Upper lobe of left lung (tissue), 6 donors: ENCODE measurements at regions not wholly inside any gene's neighbourhood (a gene's known extent, or its start where the extent isn't known, plus 50 kb on each side); places are given as distances from the start of the nearest gene placed in this dataset.

Source experiments
- ATAC-seq, 2 donors: fragments of 200-7000 bp; cut with Tn5 transposase; one replicate each; pipeline ENCODE4 v1.9.1; 2022; ENCODE audit warnings: mild to moderate bottlenecking in 2 of 2, moderate library complexity in 2 of 2; ENCODE audit not compliant: low FRiP score in 2 of 2
- DNase-seq, 2 donors: peaks; one replicate each; pipeline ENCODE4 v3.0.0-alpha.2; 2019 to 2020
- H3K27ac ChIP-seq, 4 donors: fragments of 200-600 bp; sonication (generic); one replicate each; pipeline ENCODE4 v1.5.1; 2016 to 2019
- H3K27me3 ChIP-seq, 4 donors: fragments of 200-600 bp; sonication (generic); one replicate each; pipeline ENCODE4 v1.5.1; 2017 to 2019
- H3K36me3 ChIP-seq, 4 donors: fragments of 200-600 bp; sonication (generic); one replicate each; pipeline ENCODE4 v1.5.1; 2016 to 2019
- H3K4me1 ChIP-seq, 4 donors: fragments of 200-600 bp; sonication (generic); one replicate each; pipeline ENCODE4 v1.5.1; 2018 to 2019
- H3K4me3 ChIP-seq, 4 donors: fragments of 200-600 bp; sonication (generic); one replicate each; pipeline ENCODE4 v1.5.1; 2017 to 2019; ENCODE audit warnings: mild to moderate bottlenecking in 2 of 4, moderate library complexity in 1 of 4
- H3K9me3 ChIP-seq, 4 donors: fragments of 200-600 bp; sonication (generic); one replicate each; pipeline ENCODE4 v1.5.1; 2018 to 2019
- EP300 ChIP-seq, 4 donors: sonication (generic); formaldehyde crosslinking; IDR thresholded peaks; one replicate each; pipeline ENCODE4 v1.5.1; 2017; ENCODE audit warnings: antibody characterized with exemption in 4 of 4, control low read depth in 2 of 4
- POLR2A ChIP-seq, 4 donors: fragments of 450-650 bp; IDR thresholded peaks; one replicate each; pipeline ENCODE4 v1.5.1; 2016 to 2017; ENCODE audit warnings: antibody characterized with exemption in 4 of 4, mild to moderate bottlenecking in 2 of 4
- POLR2AphosphoS5 ChIP-seq, 2 donors: sonication (generic); formaldehyde crosslinking; IDR thresholded peaks; one replicate each; pipeline ENCODE4 v1.5.1; 2017; ENCODE audit warnings: antibody characterized with exemption in 2 of 2
- WGBS, 2 donors: methylation state at CpG; one replicate each; pipeline ENCODE4 v1.1.5; 2017 to 2018; 5-methylcytosine and 5-hydroxymethylcytosine counted together
- TF ChIP-seq, protein P1 (sequence below), 6 experiments: fragments of 450-650 bp in 4 of 6; fragments of 200-600 bp in 2 of 6; sonication (generic) in 2 of 6; IDR thresholded peaks; one replicate each; pipeline ENCODE4 v1.5.1; 2016 to 2019; ENCODE audit warnings: antibody characterized with exemption in 6 of 6
- donor health status: DM: no; HTN: no; CAD: no; lungs with moderate emphysema.
- donor health status: DM: no; HTN: yes; CAD: no; lungs with severe emphysema.

DNA sequence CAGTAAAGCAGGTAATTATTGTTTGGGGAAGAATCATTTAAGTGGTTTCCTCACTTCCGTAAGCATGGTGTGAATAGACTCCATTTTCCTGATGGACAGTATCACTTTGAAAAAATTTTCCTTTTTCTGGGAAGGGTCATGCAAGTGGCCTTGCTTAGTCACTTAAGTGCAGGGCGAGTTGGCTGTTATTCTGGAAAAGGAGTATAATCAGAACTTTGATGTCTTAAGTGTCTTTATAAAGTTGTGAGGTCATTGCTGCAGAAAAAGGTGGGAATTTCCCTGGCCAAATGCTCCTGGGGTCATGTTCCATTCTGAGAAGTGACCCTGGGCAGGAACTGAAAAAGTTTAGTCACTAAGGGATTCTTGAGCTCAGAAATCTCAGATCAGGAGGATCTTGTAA lies 146.1 kb upstream of the OTUD4 start:
- WGBS, 2 donors, result 69 to 73% methylated on average over 2 of the region's 2 CpGs
- no peak for TF ChIP-seq POLR2AphosphoS5 (IDR thresholded peaks at IDR 0.05)
- TF ChIP-seq, protein P1, sequence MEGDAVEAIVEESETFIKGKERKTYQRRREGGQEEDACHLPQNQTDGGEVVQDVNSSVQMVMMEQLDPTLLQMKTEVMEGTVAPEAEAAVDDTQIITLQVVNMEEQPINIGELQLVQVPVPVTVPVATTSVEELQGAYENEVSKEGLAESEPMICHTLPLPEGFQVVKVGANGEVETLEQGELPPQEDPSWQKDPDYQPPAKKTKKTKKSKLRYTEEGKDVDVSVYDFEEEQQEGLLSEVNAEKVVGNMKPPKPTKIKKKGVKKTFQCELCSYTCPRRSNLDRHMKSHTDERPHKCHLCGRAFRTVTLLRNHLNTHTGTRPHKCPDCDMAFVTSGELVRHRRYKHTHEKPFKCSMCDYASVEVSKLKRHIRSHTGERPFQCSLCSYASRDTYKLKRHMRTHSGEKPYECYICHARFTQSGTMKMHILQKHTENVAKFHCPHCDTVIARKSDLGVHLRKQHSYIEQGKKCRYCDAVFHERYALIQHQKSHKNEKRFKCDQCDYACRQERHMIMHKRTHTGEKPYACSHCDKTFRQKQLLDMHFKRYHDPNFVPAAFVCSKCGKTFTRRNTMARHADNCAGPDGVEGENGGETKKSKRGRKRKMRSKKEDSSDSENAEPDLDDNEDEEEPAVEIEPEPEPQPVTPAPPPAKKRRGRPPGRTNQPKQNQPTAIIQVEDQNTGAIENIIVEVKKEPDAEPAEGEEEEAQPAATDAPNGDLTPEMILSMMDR (IDR thresholded peaks at IDR 0.05), result no peak
- TF ChIP-seq EP300 (IDR thresholded peaks at IDR 0.05), result no peak
- no peak for TF ChIP-seq POLR2A (IDR thresholded peaks at IDR 0.05)
- Histone ChIP-seq H3K27ac (no peak overlapping the region), H3K27me3 (no peaks in the 10 kb centered on the region), H3K36me3 (no peaks in the 10 kb centered on the region), H3K4me3 (no peak overlapping the region), H3K4me1 (no peaks in the 10 kb centered on the region), H3K9me3 (no peaks in the 10 kb centered on the region)
- no peak for ATAC-seq
- no peak for DNase-seq

DNA sequence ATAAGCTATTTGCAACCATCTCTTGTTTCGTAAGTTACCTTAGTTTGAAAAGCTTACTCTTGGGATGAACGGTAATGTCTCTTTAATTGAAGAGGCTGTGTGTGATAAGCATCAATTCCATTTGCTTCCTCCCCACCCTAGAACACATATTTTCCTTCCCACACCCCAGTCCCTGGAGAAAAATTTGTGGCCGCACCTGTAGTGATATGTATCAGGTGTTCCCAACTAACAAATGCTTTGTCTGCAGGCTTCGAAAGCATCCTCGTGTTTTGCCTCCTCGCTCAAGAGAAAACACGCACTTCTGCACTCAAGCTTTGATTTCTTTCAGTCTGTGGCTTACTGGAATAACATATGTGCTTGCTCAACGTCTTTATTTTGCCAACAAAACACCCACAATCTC lies 143.8 kb upstream of the OTUD4 start:
- H3K27ac ChIP-seq, result no peak overlapping the region

DNA sequence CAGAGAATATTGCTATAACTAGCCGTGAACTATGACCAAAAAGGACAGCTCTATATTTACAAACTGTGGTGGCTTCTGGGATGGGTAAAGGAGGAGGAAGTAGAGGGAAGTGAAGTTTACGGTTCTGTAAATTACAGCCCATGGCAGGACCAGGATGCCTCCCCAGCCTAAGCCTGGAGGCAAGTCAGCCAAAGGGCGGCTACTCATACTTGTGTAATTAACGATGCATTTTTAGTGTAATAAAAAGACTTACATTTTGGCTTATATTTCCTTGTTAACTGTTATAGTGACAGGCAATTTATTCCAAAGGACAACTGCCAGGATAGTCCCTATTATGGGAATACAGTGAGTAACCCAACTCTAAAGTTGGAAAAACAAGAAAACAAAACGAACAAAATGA lies 139.9 kb upstream of the OTUD4 start:
- no peaks in the 10 kb centered on the region for H3K27me3 ChIP-seq
- 77% methylated on average over 5 of the region's 5 CpGs for WGBS, 2 donors
- no peak overlapping the region for H3K4me3 ChIP-seq
- no peak for TF ChIP-seq POLR2AphosphoS5 (IDR thresholded peaks at IDR 0.05)
- no peaks in the 10 kb centered on the region for H3K9me3 ChIP-seq
- no peaks in the 10 kb centered on the region for H3K36me3 ChIP-seq
- no peaks in the 10 kb centered on the region for H3K4me1 ChIP-seq
- H3K27ac ChIP-seq, result no peak overlapping the region
- DNase-seq (no peak), ATAC-seq (no peak)

More for the DNA sequence above, 143.8 kb upstream of the OTUD4 start:
- ATAC-seq (no peak), DNase-seq (no peak)
- Histone ChIP-seq H3K27me3 (no peaks in the 10 kb centered on the region), H3K4me1 (no peaks in the 10 kb centered on the region), H3K9me3 (no peaks in the 10 kb centered on the region), H3K36me3 (no peaks in the 10 kb centered on the region), H3K4me3 (no peak overlapping the region)
- WGBS, 2 donors, result 85 to 89% methylated on average over 8 of the region's 8 CpGs
- no peak for TF ChIP-seq POLR2A (IDR thresholded peaks at IDR 0.05)
- TF ChIP-seq, protein P1 (IDR thresholded peaks at IDR 0.05), result no peak
- no peak for TF ChIP-seq POLR2AphosphoS5 (IDR thresholded peaks at IDR 0.05)
- no peak for TF ChIP-seq EP300 (IDR thresholded peaks at IDR 0.05)

DNA sequence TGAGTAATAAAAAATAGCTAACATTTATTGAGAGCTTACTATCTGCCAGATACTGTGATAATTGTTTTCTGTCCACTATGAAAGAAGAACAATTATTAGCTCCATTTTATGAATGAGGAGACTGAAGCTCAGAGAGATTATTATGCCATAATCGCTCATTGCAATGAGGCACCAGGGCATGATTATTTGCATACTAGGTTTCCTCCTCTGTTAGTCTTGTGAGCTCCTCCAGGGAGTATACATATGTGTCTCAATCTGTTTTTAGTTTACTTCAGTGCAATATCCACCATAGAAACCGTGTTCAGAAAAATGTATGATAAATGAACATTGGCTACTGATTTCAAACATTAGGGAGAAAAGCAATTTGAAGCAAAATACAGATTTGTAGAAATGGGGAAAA lies 139.4 kb upstream of the OTUD4 start:
- ATAC-seq, result no peak
- no peaks in the 10 kb centered on the region for H3K27me3 ChIP-seq
- H3K4me3 ChIP-seq, result no peak overlapping the region
- no peaks in the 10 kb centered on the region for H3K9me3 ChIP-seq
- 78 to 82% methylated on average over 2 of the region's 2 CpGs for WGBS, 2 donors
- H3K4me1 ChIP-seq, result no peaks in the 10 kb centered on the region
- no peak overlapping the region for H3K27ac ChIP-seq
- H3K36me3 ChIP-seq, result no peaks in the 10 kb centered on the region
- no peak for TF ChIP-seq POLR2A (IDR thresholded peaks at IDR 0.05)
- TF ChIP-seq EP300 (IDR thresholded peaks at IDR 0.05), result no peak
- TF ChIP-seq, protein P1 (IDR thresholded peaks at IDR 0.05), result no peak
- TF ChIP-seq POLR2AphosphoS5 (IDR thresholded peaks at IDR 0.05), result no peak
- DNase-seq, result no peak

DNA sequence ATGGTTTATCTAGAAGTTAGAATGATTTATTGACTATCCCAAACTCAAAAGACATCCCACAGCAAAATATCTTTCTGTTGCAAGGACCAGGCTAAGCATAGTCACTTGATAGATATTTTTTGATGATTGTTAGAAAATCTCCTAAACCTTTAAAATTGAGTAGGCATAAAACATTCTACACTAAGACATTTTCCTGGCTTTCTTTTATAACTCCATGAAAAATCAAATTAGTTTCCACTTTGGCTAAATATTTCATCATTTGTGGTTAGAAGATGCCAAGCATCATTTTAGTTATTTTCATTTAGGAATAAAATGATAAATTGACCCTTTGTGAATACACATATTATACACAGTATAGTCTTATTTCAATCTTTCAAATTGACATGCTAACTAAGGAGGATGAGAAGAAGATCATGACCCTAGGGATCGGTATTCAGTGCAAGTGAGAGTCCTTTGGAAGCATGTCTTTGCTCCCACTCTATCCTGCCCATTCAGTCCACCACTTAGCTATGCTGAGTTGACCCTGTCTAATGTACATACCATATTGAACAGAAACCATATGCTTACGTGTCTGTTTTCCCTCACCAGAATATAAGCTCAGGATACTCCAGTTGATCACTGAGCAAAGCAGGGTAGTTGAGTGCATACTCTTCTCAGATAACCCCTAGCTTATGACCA lies 136.6 kb upstream of the OTUD4 start:
- ATAC-seq, result no peak
- 92% methylated on average over 2 of the region's 2 CpGs for WGBS, 2 donors
- H3K9me3 ChIP-seq, result no peaks in the 10 kb centered on the region
- H3K27ac ChIP-seq, result no peak overlapping the region
- H3K4me3 ChIP-seq, result no peak overlapping the region
- no peaks in the 10 kb centered on the region for H3K27me3 ChIP-seq
- no peaks in the 10 kb centered on the region for H3K36me3 ChIP-seq
- no peak for TF ChIP-seq POLR2A (IDR thresholded peaks at IDR 0.05)
- no peaks in the 10 kb centered on the region for H3K4me1 ChIP-seq
- DNase-seq, result no peak

DNA sequence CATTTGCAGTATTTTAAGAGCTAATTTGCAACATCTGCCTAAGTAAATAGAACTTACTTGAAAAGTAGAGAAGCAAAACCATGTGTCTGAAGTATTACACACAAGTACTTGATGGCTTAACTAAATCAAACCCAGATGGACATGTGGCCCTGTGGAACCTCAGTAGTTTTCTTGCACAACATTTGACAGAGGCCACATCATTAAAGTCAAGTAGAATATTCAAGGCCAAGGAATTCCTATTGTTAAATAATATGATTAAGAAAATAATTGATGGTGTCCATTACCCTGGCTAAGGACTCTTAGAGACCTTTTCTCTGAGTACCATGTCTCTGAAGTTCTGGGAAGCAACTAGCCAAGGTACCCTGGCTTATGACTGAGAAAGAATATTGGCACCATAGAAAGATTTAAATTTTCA lies 135.4 kb upstream of the OTUD4 start:
- Histone ChIP-seq H3K9me3 (no peaks in the 10 kb centered on the region), H3K36me3 (no peaks in the 10 kb centered on the region), H3K27me3 (no peaks in the 10 kb centered on the region), H3K4me3 (no peak overlapping the region), H3K27ac (no peak overlapping the region), H3K4me1 (no peaks in the 10 kb centered on the region)
- no peak for DNase-seq
- ATAC-seq, result no peak
- TF ChIP-seq POLR2AphosphoS5 (IDR thresholded peaks at IDR 0.05), result no peak
- TF ChIP-seq, protein P1 (IDR thresholded peaks at IDR 0.05), result no peak
- no peak for TF ChIP-seq EP300 (IDR thresholded peaks at IDR 0.05)
- no peak for TF ChIP-seq POLR2A (IDR thresholded peaks at IDR 0.05)
